PFSK-1 (cell line): ENCODE measurements at regions not wholly inside any gene's neighbourhood (a gene's known extent, or its start where the extent isn't known, plus 50 kb on each side); places are given as distances from the start of the nearest gene placed in this dataset.

Source experiments
- FOXP2 ChIP-seq: optimal IDR thresholded peaks from 2 replicates; pipeline ENCODE3; 2011; ENCODE audit warnings: borderline replicate concordance, control low read depth, inconsistent platforms; ENCODE audit not compliant: insufficient read depth; ENCODE audit errors: extremely low read length, extremely low read depth
- POLR2AphosphoS5 ChIP-seq: IDR thresholded peaks from 2 replicates; pipeline ENCODE4 v1.6.1; 2012; ENCODE audit warnings: low read depth, mild to moderate bottlenecking, control low read depth, low read length, moderate library complexity
- SIN3A ChIP-seq: IDR thresholded peaks from 2 replicates; pipeline ENCODE4 v1.6.1; 2012; ENCODE audit warnings: mild to moderate bottlenecking, low read length, moderate library complexity, borderline replicate concordance; ENCODE audit not compliant: insufficient read depth
- TAF1 ChIP-seq: IDR thresholded peaks from 2 replicates; pipeline ENCODE4 v1.6.1; 2012; ENCODE audit warnings: low read length, control low read depth, borderline replicate concordance; ENCODE audit not compliant: insufficient read depth
- TF ChIP-seq, protein P1 (sequence below), 2 experiments: IDR thresholded peaks; 2 replicates each; pipeline versions ENCODE4 v1.6.1 to v1.8.0; 2011 to 2012; ENCODE audit warnings: low read depth in 2 of 2, low read length in 2 of 2, control low read depth in 1 of 2, inconsistent platforms in 1 of 2, mild to moderate bottlenecking in 1 of 2, moderate library complexity in 1 of 2; ENCODE audit not compliant: insufficient read depth in 1 of 2

DNA sequence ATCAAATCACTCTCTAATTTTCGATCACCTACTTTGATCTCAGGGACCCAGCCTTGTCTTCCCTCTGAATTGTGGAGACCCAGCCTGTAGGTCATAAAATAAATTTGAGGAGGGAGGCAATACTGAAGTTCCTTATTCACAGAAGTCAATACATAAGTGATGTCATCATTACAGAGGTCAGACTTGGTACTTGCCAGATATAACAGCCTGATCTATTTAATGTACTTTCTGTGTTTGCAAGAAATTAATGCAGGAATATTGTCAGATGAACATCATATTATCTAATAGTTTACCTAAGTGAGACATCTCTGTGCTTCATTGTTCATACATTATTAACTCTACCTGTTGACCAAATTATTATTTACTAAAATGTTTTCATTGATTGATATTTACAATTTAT lies 105.6 kb downstream of the GPAM start:
- TF ChIP-seq POLR2AphosphoS5, result no peak
- TF ChIP-seq TAF1, result no peak
- TF ChIP-seq FOXP2, result no peak
- no peak for TF ChIP-seq SIN3A
- TF ChIP-seq, protein P1, sequence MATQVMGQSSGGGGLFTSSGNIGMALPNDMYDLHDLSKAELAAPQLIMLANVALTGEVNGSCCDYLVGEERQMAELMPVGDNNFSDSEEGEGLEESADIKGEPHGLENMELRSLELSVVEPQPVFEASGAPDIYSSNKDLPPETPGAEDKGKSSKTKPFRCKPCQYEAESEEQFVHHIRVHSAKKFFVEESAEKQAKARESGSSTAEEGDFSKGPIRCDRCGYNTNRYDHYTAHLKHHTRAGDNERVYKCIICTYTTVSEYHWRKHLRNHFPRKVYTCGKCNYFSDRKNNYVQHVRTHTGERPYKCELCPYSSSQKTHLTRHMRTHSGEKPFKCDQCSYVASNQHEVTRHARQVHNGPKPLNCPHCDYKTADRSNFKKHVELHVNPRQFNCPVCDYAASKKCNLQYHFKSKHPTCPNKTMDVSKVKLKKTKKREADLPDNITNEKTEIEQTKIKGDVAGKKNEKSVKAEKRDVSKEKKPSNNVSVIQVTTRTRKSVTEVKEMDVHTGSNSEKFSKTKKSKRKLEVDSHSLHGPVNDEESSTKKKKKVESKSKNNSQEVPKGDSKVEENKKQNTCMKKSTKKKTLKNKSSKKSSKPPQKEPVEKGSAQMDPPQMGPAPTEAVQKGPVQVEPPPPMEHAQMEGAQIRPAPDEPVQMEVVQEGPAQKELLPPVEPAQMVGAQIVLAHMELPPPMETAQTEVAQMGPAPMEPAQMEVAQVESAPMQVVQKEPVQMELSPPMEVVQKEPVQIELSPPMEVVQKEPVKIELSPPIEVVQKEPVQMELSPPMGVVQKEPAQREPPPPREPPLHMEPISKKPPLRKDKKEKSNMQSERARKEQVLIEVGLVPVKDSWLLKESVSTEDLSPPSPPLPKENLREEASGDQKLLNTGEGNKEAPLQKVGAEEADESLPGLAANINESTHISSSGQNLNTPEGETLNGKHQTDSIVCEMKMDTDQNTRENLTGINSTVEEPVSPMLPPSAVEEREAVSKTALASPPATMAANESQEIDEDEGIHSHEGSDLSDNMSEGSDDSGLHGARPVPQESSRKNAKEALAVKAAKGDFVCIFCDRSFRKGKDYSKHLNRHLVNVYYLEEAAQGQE (IDR thresholded peaks at IDR 0.05; ENCODE audit: insufficient read depth in 1 of 2, low read depth in 2 of 2, low read length in 2 of 2), result no peak

GRCh38 chr10:112080231-112080630 lies 103.3 kb downstream of the GPAM start:
- TF ChIP-seq TAF1 (no peak), FOXP2 (no peak), POLR2AphosphoS5 (no peak), SIN3A (no peak)
- TF ChIP-seq, protein P1 (IDR thresholded peaks at IDR 0.05; ENCODE audit: insufficient read depth in 1 of 2, low read depth in 2 of 2, low read length in 2 of 2), result no peak

GRCh38 chr10:112082120-112082519 lies 101.4 kb downstream of the GPAM start:
- TF ChIP-seq POLR2AphosphoS5, result no peak

DNA sequence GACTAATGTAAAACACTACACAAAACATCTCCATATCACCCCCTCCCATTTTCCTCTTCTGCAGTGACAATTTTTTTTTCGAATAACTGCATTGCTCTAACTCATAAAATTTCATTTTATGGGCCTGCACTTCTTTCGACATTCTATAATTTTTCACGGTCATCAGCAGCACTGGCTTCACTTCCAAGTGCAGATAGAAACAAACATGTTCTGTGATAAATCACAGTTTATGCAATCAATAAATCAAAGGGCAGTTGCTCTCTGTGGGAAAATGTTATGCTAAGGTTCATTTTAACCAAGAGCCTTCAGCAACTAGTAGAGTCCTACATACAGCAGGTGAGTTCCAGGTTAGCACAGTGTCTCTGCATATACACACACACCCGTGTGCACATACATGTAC lies 100.1 kb downstream of the GPAM start:
- TF ChIP-seq TAF1 (no peak), FOXP2 (no peak), SIN3A (no peak), POLR2AphosphoS5 (no peak)
- TF ChIP-seq, protein P1 (IDR thresholded peaks at IDR 0.05; ENCODE audit: insufficient read depth in 1 of 2, low read depth in 2 of 2, low read length in 2 of 2), result no peak

DNA sequence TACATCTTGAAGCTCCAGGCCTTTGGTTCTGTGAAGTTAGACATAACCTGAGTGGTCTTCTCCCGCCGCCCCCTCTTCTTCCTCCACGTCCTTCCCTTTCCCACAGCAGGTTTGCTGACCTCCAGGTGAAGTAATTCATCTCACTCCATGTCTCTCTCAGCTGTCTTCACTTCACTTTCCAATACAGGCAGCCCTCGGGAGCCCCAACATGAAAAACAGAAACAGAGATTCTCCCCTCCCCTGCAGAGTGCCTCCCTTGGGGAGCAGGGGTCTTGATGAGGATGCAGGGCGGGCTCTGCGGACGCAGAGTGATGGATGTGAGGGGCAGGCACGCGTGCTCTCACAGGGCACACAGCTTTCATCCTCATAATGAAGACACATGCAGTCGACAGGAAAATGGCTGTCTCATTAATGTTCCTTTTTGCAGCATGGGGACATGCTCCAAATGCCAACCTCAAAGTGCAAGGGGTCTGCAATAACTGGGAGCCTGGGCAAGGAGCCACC lies 95.6 kb downstream of the GPAM start:
- TF ChIP-seq POLR2AphosphoS5, result no peak
- TF ChIP-seq, protein P1 (IDR thresholded peaks at IDR 0.05; ENCODE audit: insufficient read depth in 1 of 2, low read depth in 2 of 2, low read length in 2 of 2), result no peak
- TF ChIP-seq SIN3A, result no peak
- TF ChIP-seq TAF1, result no peak
- TF ChIP-seq FOXP2, result no peak
